Muscle of leg (tissue), 3 donors: ENCODE measurements at regions not wholly inside any gene's neighbourhood (a gene's known extent, or its start where the extent isn't known, plus 50 kb on each side); places are given as distances from the start of the nearest gene placed in this dataset.
A peak's percentile ranks its signal among the peaks of the same experiment; 100 is the strongest.

Experiments used
- DNase-seq: peaks from one replicate; pipeline ENCODE4 v3.0.0; 2013
- H3K27ac ChIP-seq: one replicate; pipeline ENCODE4 v1.5.1; 2013; ENCODE audit warnings: mild to moderate bottlenecking, low read length, control low read depth
- H3K27me3 ChIP-seq: one replicate; pipeline ENCODE4 v1.6.1; 2013; ENCODE audit warnings: low read length; ENCODE audit not compliant: control insufficient read depth, insufficient read depth
- H3K36me3 ChIP-seq: one replicate; pipeline ENCODE4 v1.6.1; 2013; ENCODE audit warnings: low read length; ENCODE audit not compliant: control insufficient read depth, insufficient read depth
- H3K4me1 ChIP-seq: one replicate; pipeline ENCODE4 v1.6.1; 2013; ENCODE audit warnings: low read length; ENCODE audit not compliant: control insufficient read depth, insufficient read depth
- H3K4me3 ChIP-seq: one replicate; pipeline ENCODE4 v1.5.1; 2013; ENCODE audit warnings: low read length, control low read depth
- H3K9me3 ChIP-seq: replicated peaks from 2 replicates; pipeline ENCODE4 v1.6.1; 2013; ENCODE audit warnings: low read depth, low read length; ENCODE audit not compliant: control insufficient read depth
- WGBS: methylation state at CpG from one replicate; pipeline ENCODE4 v1.1.5; 2013; ENCODE audit warnings: missing lambda C conversion rate; ENCODE audit not compliant: insufficient coverage; 5-methylcytosine and 5-hydroxymethylcytosine counted together

DNA sequence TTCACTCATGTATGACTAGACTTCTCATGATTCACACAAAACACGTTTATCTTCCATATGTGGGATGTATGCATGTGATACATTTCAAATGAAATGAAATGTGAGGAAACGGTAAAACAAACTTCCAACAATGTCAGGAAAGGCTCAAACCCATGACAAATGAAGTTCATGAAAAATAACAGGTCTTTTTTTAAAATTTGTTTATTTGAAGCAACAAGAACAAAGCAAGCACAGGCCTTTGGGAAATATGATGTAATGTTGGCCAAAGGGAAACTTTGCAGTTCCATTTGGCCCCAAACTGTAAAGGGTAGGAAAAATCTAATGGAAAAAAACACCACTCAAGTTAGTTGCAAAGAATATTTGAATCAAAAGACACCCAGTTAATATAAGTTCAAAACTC, 463.8 kb upstream of the ARGLU1 start:
- Histone ChIP-seq H3K4me3 (no peak overlapping the region), H3K36me3 (no peaks in the 10 kb centered on the region), H3K9me3 (no peaks in the 10 kb centered on the region), H3K27ac (no peak overlapping the region), H3K27me3 (no peaks in the 10 kb centered on the region), H3K4me1 (no peaks in the 10 kb centered on the region)
- DNase-seq: peak; percentile 53
- no CpG with 5 or more reads among the region's 2 CpGs for WGBS

DNA sequence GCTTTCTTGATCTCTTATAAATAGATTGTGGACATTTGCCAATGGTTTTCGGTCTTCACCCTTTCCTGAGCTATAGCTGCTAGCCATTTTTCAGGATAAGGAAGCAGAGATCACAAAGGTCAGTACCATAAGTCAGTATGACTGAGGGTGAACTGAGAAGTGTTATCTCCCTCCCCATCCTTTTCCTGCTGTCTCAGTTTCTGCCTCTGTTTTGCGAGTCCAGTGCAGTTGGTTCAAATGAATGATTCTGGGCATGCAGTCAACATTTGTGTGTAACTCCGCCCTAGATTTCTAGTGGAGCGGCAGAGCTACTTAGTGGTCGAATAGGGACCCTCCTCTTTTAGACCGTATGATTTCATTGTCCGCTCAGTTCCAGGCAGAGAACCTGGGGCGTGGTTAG, 460.8 kb upstream of the ARGLU1 start:
- Histone ChIP-seq H3K9me3 (no peaks in the 10 kb centered on the region), H3K4me3 (no peak overlapping the region), H3K4me1 (no peaks in the 10 kb centered on the region), H3K27me3 (no peaks in the 10 kb centered on the region), H3K36me3 (no peaks in the 10 kb centered on the region), H3K27ac (no peak overlapping the region)
- 88% methylated on average over 4 of the region's 8 CpGs for WGBS
- DNase-seq: no peak

DNA sequence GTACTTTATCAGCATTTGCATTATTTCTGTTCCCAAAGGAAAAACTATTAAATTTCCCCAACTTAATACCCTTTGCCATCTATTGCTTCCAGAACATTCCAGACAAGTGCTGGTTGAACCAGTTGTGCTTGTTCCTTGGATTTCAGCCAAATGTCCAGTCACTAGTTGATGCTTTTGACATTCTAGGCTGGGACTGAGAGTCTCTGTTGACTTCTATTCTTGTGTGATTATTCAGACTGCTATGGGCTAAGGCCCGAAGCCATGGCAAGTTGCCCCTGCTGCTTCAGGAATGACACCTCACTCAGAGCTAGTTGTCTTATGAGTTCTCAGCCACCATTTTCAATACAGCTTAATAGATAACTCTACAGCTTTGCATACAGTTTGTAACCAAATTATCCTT, 458.1 kb upstream of the ARGLU1 start:
- H3K4me3 ChIP-seq: no peak overlapping the region
- H3K36me3 ChIP-seq: no peaks in the 10 kb centered on the region
- H3K4me1 ChIP-seq: no peaks in the 10 kb centered on the region
- no CpG with 5 or more reads among the region's 1 CpG for WGBS
- H3K9me3 ChIP-seq: no peaks in the 10 kb centered on the region
- H3K27me3 ChIP-seq: no peaks in the 10 kb centered on the region
- peak; percentile 73 for DNase-seq
- H3K27ac ChIP-seq: no peak overlapping the region

DNA sequence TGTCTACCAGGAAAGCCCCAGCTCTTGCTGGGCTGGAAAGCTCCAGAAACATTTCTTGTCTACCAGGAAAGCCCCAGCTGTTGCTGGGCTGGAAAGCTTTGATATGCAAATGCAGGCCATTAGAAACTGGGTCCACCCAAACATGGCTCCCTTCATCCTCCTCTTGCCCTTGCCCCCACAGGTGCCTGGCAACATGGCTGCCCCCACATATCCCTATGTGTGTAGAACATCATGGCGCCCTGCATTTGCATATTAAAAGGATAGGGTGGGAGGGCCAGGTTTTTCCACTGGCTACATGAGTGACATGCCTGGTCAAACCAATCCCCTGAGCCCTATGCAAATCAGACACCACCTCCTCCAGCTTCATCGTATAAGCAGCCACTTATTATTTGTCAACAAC, 455.4 kb upstream of the ARGLU1 start:
- no peak for DNase-seq
- H3K9me3 ChIP-seq: no peaks in the 10 kb centered on the region
- H3K36me3 ChIP-seq: no peaks in the 10 kb centered on the region
- no peaks in the 10 kb centered on the region for H3K27me3 ChIP-seq
- WGBS: no CpG with 5 or more reads among the region's 2 CpGs
- no peak overlapping the region for H3K27ac ChIP-seq
- H3K4me1 ChIP-seq: no peaks in the 10 kb centered on the region
- no peak overlapping the region for H3K4me3 ChIP-seq

DNA sequence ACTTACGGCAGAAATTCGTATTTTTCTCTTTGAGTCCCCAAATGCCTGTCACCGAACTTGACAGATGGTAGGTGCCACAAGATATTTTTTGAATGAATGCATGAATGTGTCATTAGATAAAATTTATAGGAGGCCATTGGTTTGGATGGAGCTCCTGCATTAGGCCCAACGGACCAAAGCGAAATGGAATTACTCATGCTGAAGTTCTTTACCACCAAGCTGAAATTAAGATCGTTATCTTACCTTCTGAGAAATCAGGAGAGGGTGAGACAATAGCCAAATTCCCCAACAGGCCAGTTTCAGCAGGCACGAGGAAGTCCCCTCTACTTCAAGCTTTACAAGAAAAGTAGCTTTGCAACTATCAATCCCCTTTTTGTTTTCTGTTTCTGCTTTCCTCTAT, 452.5 kb upstream of the ARGLU1 start:
- 65% methylated on average over 2 of the region's 7 CpGs for WGBS
- H3K36me3 ChIP-seq: no peaks in the 10 kb centered on the region
- H3K4me3 ChIP-seq: no peak overlapping the region
- H3K9me3 ChIP-seq: no peaks in the 10 kb centered on the region
- H3K4me1 ChIP-seq: no peaks in the 10 kb centered on the region
- H3K27ac ChIP-seq: no peak overlapping the region
- no peak for DNase-seq
- H3K27me3 ChIP-seq: no peaks in the 10 kb centered on the region

DNA sequence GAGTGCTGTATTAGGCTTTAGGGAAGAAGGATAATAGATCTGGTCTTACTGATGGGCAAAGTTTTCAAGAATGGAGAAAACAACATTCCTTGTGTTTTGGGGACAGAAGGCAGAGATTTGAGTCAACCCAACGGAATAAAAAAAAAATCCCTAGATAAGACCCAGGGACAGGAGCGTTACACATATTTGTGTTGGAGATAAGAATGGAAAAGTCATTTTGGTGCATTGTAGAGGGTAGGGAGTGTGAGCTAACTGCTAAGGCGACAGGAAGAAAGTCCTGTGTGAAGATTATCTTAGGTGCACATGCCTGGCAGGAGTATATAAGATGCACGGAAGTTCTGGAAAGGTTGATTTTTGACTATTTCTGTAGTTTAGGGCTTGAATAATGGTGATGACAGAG, 450.3 kb upstream of the ARGLU1 start:
- Histone ChIP-seq H3K9me3 (no peaks in the 10 kb centered on the region), H3K27me3 (no peaks in the 10 kb centered on the region), H3K36me3 (no peaks in the 10 kb centered on the region), H3K4me3 (no peak overlapping the region), H3K27ac (no peak overlapping the region), H3K4me1 (no peaks in the 10 kb centered on the region)
- 82% methylated on average over 3 of the region's 4 CpGs for WGBS
- no peak for DNase-seq

DNA sequence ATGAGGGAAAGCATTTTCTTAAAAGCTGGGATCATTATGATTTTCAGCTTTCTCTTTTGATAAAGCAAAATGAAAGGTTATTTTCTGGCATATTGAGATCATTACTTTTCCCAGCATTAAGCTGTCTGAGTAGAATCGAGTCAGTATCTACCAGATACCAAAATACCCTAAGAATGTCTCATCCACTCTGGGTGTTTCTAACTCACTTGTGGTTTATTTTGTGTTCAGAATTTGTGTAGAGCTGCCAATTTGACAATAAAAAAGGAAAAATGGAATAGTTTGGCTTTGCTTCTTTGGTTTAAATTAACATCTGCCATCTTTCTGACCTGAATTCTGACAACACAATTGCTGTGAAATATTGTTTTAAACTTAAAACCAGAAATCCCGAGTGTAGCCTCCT, 438.7 kb upstream of the ARGLU1 start:
- no peak overlapping the region for H3K4me3 ChIP-seq
- no peaks in the 10 kb centered on the region for H3K36me3 ChIP-seq
- no peak overlapping the region for H3K27ac ChIP-seq
- H3K4me1 ChIP-seq: no peaks in the 10 kb centered on the region
- 60% methylated on average over 1 of the region's 2 CpGs for WGBS
- peaks cover 2% of the 10 kb centered on the region for H3K27me3 ChIP-seq
- DNase-seq: no peak
- H3K9me3 ChIP-seq: no peaks in the 10 kb centered on the region

DNA sequence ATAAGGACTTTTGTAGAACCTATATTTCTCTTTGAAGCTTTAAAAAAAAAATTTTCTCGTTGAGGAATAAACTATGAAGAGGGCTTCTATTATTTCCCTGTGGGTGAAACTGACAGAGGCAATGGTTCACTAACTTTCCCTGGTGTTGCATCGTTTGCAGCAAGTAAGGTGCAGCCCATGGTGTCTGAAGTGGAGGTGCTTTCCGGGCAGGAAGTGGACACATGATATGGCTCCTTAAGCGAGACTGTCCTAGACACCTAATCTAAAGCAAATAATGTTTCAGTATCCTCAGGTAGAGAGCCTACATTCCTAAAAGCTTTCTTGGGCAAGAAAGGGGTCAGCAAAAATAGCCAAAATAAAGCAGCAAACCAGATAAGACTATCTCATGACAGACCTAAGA, 437.6 kb upstream of the ARGLU1 start:
- DNase-seq: no peak
- Histone ChIP-seq H3K4me1 (no peaks in the 10 kb centered on the region), H3K27ac (no peak overlapping the region), H3K9me3 (no peaks in the 10 kb centered on the region), H3K36me3 (no peaks in the 10 kb centered on the region), H3K27me3 (peaks cover 2% of the 10 kb centered on the region), H3K4me3 (no peak overlapping the region)
- 71% methylated on average over 3 of the region's 4 CpGs for WGBS

DNA sequence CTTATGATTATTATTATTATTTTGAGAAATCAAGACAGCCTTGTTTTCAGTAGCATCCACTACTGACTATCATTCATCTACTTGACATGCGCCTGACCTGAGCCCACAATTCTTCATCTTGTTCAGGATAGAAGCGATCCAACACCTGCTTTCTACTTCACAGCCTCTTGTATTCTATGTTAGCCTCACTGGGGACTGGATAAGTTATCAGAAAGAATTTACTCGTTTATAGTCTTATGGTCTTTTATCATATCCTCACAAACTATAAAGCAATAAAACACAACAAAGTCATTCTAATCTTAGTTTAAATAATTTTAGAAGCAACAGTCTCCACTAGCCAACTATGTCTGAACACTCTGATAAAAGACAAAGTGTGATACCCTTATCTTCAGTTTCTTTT, 436.0 kb upstream of the ARGLU1 start:
- no peaks in the 10 kb centered on the region for H3K36me3 ChIP-seq
- H3K4me3 ChIP-seq: no peak overlapping the region
- WGBS: 100% methylated on average over 1 of the region's 3 CpGs

DNA sequence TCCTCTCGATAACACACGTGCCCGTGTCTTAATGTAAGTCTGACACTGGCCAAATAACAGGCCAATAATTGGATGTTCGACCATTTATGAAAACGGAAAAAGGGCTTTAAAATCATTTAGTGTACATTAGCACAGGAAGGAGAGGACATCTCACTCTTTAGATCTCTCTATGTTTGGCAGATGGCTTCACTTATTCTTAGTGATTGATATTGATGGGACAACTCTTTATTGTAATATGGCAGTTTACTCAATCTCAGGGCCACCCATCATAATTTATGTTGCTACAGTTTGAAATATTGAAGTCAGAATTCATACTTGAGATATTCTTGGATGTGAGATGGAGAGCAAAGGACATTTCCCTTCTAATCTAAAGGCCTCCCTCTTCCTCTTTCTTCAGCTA, 430.7 kb upstream of the ARGLU1 start:
- H3K9me3 ChIP-seq: no peaks in the 10 kb centered on the region
- no peaks in the 10 kb centered on the region for H3K27me3 ChIP-seq
- no peak overlapping the region for H3K4me3 ChIP-seq
- H3K27ac ChIP-seq: no peak overlapping the region
- 44% methylated on average over 2 of the region's 5 CpGs for WGBS
- no peaks in the 10 kb centered on the region for H3K4me1 ChIP-seq
- DNase-seq: no peak
- H3K36me3 ChIP-seq: no peaks in the 10 kb centered on the region

More for the DNA sequence above, 436.0 kb upstream of the ARGLU1 start:
- H3K4me1 ChIP-seq: no peaks in the 10 kb centered on the region
- H3K27me3 ChIP-seq: peaks cover 2% of the 10 kb centered on the region
- no peak overlapping the region for H3K27ac ChIP-seq
- no peaks in the 10 kb centered on the region for H3K9me3 ChIP-seq
- no peak for DNase-seq

DNA sequence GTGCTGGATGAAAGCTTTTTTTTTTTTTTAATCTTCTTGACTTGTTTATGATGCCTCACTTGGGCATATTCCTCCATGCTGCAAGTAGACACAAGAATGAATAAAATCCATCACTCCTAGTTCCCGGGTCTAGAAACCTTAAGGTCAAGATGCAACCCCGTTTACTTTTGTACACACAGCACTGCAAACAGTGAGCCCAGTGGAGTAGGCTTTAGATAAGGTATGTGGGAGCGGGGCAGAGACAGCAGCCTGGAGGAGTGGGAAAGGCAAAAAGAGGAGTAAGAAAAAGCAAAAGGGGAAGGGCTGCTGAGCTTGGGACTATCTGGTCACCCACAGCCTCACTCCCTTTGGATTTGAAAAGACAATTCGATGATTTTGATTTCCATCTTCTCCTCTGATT, 429.8 kb upstream of the ARGLU1 start:
- no peaks in the 10 kb centered on the region for H3K9me3 ChIP-seq
- no peak overlapping the region for H3K27ac ChIP-seq
- WGBS: 80% methylated on average over 1 of the region's 4 CpGs
- no peaks in the 10 kb centered on the region for H3K27me3 ChIP-seq
- DNase-seq: no peak
- no peaks in the 10 kb centered on the region for H3K36me3 ChIP-seq
- no peaks in the 10 kb centered on the region for H3K4me1 ChIP-seq
- no peak overlapping the region for H3K4me3 ChIP-seq
